ENCODE measurements at regions not wholly inside any gene's neighbourhood (a gene's known extent, or its start where the extent isn't known, plus 50 kb on each side); places are given as distances from the start of the nearest gene placed in this dataset.

DNA sequence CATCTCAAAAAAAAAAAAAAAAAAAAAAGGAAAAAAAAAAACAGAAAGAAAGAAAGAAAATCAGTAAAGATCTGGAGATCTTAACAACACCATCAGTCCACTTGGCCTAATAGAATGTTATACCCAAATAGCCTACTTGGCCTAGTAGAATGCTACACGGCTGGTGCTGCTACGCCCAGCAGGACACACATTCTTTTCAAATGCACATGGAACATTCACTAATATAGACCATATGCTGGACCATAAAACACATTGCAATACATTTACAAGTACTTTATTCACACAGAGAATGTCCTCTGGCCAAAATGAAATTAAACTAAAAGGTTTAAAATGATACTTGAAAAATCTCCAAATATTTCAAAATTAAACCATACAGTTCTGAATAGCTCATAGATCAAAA, 80.0 kb upstream of the TNFAIP3 start:
- TF ChIP-seq, protein P1, sequence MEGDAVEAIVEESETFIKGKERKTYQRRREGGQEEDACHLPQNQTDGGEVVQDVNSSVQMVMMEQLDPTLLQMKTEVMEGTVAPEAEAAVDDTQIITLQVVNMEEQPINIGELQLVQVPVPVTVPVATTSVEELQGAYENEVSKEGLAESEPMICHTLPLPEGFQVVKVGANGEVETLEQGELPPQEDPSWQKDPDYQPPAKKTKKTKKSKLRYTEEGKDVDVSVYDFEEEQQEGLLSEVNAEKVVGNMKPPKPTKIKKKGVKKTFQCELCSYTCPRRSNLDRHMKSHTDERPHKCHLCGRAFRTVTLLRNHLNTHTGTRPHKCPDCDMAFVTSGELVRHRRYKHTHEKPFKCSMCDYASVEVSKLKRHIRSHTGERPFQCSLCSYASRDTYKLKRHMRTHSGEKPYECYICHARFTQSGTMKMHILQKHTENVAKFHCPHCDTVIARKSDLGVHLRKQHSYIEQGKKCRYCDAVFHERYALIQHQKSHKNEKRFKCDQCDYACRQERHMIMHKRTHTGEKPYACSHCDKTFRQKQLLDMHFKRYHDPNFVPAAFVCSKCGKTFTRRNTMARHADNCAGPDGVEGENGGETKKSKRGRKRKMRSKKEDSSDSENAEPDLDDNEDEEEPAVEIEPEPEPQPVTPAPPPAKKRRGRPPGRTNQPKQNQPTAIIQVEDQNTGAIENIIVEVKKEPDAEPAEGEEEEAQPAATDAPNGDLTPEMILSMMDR (IDR thresholded peaks at IDR 0.05): no peak
- TF ChIP-seq POLR2A (IDR thresholded peaks at IDR 0.05): no peak

Data from lower leg skin (tissue), 3 donors.